ENCODE measurements at regions not wholly inside any gene's neighbourhood (a gene's known extent, or its start where the extent isn't known, plus 50 kb on each side); places are given as distances from the start of the nearest gene placed in this dataset.
A peak's percentile ranks its signal among the peaks of the same experiment; 100 is the strongest.

DNA sequence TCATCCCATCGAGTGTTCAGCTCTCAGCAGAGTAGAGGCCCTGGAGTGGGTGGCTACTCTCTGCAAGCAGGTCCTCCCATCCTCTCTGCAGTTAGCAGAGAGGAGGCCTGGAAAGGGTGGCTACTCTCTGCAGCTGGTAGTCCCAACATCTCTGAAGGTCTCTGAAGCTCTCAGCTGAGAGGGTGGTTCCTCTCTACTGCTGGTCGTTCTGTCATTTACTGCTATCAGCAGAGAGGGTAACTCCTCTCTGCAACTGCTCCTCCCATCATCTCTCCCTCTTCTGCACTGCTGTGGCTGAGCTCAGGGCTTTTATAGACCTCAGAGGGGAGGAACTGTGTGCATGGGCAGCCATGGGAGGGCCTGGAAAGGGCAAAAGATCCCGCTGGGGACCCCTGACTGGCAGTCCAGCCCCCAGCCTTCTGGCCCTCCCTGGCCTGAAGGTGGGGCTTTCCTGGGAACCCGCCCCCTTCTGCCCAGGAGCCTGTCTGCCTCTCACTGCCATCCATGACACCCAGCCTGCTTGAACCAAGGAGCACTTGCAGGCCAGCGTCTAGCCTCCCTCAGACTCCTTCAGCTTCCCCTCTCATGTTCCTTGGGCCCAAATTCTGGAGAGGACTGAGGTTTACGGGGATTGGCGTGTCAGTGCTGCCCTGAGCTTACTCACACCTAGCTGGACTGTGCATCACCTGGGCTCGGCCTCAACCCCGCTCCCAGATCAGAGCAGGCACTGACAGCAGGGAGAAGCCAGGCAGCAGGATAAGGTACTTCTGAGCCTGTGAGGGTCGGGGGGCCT is 898.3 kb upstream of the NEGR1 start:
- no peak overlapping the region for H3K27ac ChIP-seq (ENCODE audit: low read depth, low read length)
- H2AK5ac ChIP-seq (ENCODE audit: low read length) = no peak overlapping the region
- H3K4ac ChIP-seq (ENCODE audit: low read depth, low read length) = no peak overlapping the region
- H3K79me2 ChIP-seq (ENCODE audit: control insufficient read depth, insufficient read depth, low read length) = no peaks in the 10 kb centered on the region
- no peak overlapping the region for H3K56ac ChIP-seq (ENCODE audit: low read length)
- DNase-seq = no peak
- no peak overlapping the region for H3K4me2 ChIP-seq (ENCODE audit: low read length)
- no peak overlapping the region for H4K5ac ChIP-seq (ENCODE audit: low read length)
- H3K27me3 ChIP-seq (ENCODE audit: insufficient read depth, low read length, poor library complexity) = no peaks in the 10 kb centered on the region
- no peak overlapping the region for H3K9ac ChIP-seq (ENCODE audit: low read length)
- no peak overlapping the region for H3K23ac ChIP-seq (ENCODE audit: low read length)
- H3K79me1 ChIP-seq (ENCODE audit: low read length) = no peaks in the 10 kb centered on the region
- no CpG with 5 or more reads among the region's 10 CpGs for WGBS (ENCODE audit: extremely low coverage, insufficient coverage, low lambda C conversion rate)
- H3K36me3 ChIP-seq (ENCODE audit: control insufficient read depth, insufficient read depth, low read length) = no peaks in the 10 kb centered on the region
- no peak overlapping the region for H4K8ac ChIP-seq (ENCODE audit: low read depth, low read length)
- H2BK120ac ChIP-seq (ENCODE audit: low read depth, low read length) = no peak overlapping the region
- no peak overlapping the region for H3K18ac ChIP-seq (ENCODE audit: low read length)
- no peak overlapping the region for H2BK15ac ChIP-seq (replicated peaks; ENCODE audit: low read depth)
- no peak overlapping the region for H3K4me3 ChIP-seq (ENCODE audit: low read length)
- H2BK5ac ChIP-seq (ENCODE audit: low read length) = no peak overlapping the region
- H3K4me1 ChIP-seq (ENCODE audit: control insufficient read depth, low read depth, low read length) = no peaks in the 10 kb centered on the region

- Histone ChIP-seq H4K5ac (ENCODE audit: low read length) (no peak overlapping the region), H3K9ac (ENCODE audit: low read length) (no peak overlapping the region), H3K4me1 (ENCODE audit: control insufficient read depth, low read depth, low read length) (no peaks in the 10 kb centered on the region), H2BK120ac (ENCODE audit: low read depth, low read length) (no peak overlapping the region), H3K79me1 (ENCODE audit: low read length) (no peaks in the 10 kb centered on the region), H3K56ac (ENCODE audit: low read length) (no peak overlapping the region), H3K4me2 (ENCODE audit: low read length) (no peak overlapping the region), H3K23ac (ENCODE audit: low read length) (no peak overlapping the region), H3K36me3 (ENCODE audit: control insufficient read depth, insufficient read depth, low read length) (no peaks in the 10 kb centered on the region), H2BK5ac (ENCODE audit: low read length) (no peak overlapping the region), H2BK15ac (replicated peaks; ENCODE audit: low read depth) (no peak overlapping the region), H3K4me3 (ENCODE audit: low read length) (no peak overlapping the region), H3K27ac (ENCODE audit: low read depth, low read length) (no peak overlapping the region), H3K79me2 (ENCODE audit: control insufficient read depth, insufficient read depth, low read length) (no peaks in the 10 kb centered on the region), H4K8ac (ENCODE audit: low read depth, low read length) (no peak overlapping the region), H3K27me3 (ENCODE audit: insufficient read depth, low read length, poor library complexity) (no peaks in the 10 kb centered on the region), H3K18ac (ENCODE audit: low read length) (no peak overlapping the region), H2AK5ac (ENCODE audit: low read length) (no peak overlapping the region), H3K4ac (ENCODE audit: low read depth, low read length) (no peak overlapping the region)
- peak; percentile 56 for DNase-seq
- whole genome bisulfite sequencing (ENCODE audit: extremely low coverage, insufficient coverage, low lambda C conversion rate) = no CpG with 5 or more reads among the region's 2 CpGs
Measured at GRCh38 chr1:73176902-73177301, 894.6 kb upstream of the NEGR1 start.

GRCh38 chr1:73167009-73167657 is 884.8 kb upstream of the NEGR1 start:
- no CpG with 5 or more reads among the region's 2 CpGs for WGBS (ENCODE audit: extremely low coverage, insufficient coverage, low lambda C conversion rate)
- no peaks in the 10 kb centered on the region for H3K79me2 ChIP-seq (ENCODE audit: control insufficient read depth, insufficient read depth, low read length)
- H3K18ac ChIP-seq (ENCODE audit: low read length) = no peak overlapping the region
- no peak overlapping the region for H3K4me2 ChIP-seq (ENCODE audit: low read length)
- H3K4me3 ChIP-seq (ENCODE audit: low read length) = no peak overlapping the region
- no peaks in the 10 kb centered on the region for H3K36me3 ChIP-seq (ENCODE audit: control insufficient read depth, insufficient read depth, low read length)
- no peak for DNase-seq
- H4K5ac ChIP-seq (ENCODE audit: low read length) = no peak overlapping the region
- H3K27me3 ChIP-seq (ENCODE audit: insufficient read depth, low read length, poor library complexity) = no peaks in the 10 kb centered on the region
- H2BK120ac ChIP-seq (ENCODE audit: low read depth, low read length) = no peak overlapping the region
- no peak overlapping the region for H3K9ac ChIP-seq (ENCODE audit: low read length)
- no peaks in the 10 kb centered on the region for H3K4me1 ChIP-seq (ENCODE audit: control insufficient read depth, low read depth, low read length)
- H2BK5ac ChIP-seq (ENCODE audit: low read length) = no peak overlapping the region
- no peak overlapping the region for H2AK5ac ChIP-seq (ENCODE audit: low read length)
- no peak overlapping the region for H3K27ac ChIP-seq (ENCODE audit: low read depth, low read length)
- no peak overlapping the region for H4K8ac ChIP-seq (ENCODE audit: low read depth, low read length)
- no peaks in the 10 kb centered on the region for H3K79me1 ChIP-seq (ENCODE audit: low read length)
- no peak overlapping the region for H3K56ac ChIP-seq (ENCODE audit: low read length)
- H2BK15ac ChIP-seq (replicated peaks; ENCODE audit: low read depth) = no peak overlapping the region
- H3K4ac ChIP-seq (ENCODE audit: low read depth, low read length) = no peak overlapping the region
- no peak overlapping the region for H3K23ac ChIP-seq (ENCODE audit: low read length)

- Histone ChIP-seq H4K5ac (ENCODE audit: low read length) (no peak overlapping the region), H3K56ac (ENCODE audit: low read length) (no peak overlapping the region), H3K4ac (ENCODE audit: low read depth, low read length) (no peak overlapping the region), H4K8ac (ENCODE audit: low read depth, low read length) (no peak overlapping the region), H3K4me3 (ENCODE audit: low read length) (no peak overlapping the region), H3K18ac (ENCODE audit: low read length) (no peak overlapping the region), H2BK5ac (ENCODE audit: low read length) (no peak overlapping the region), H2AK5ac (ENCODE audit: low read length) (no peak overlapping the region), H2BK120ac (ENCODE audit: low read depth, low read length) (no peak overlapping the region), H3K4me1 (ENCODE audit: control insufficient read depth, low read depth, low read length) (no peaks in the 10 kb centered on the region), H3K79me1 (ENCODE audit: low read length) (no peaks in the 10 kb centered on the region), H3K27ac (ENCODE audit: low read depth, low read length) (no peak overlapping the region), H3K79me2 (ENCODE audit: control insufficient read depth, insufficient read depth, low read length) (no peaks in the 10 kb centered on the region), H3K23ac (ENCODE audit: low read length) (no peak overlapping the region), H3K4me2 (ENCODE audit: low read length) (no peak overlapping the region), H3K9ac (ENCODE audit: low read length) (no peak overlapping the region), H3K27me3 (ENCODE audit: insufficient read depth, low read length, poor library complexity) (no peaks in the 10 kb centered on the region), H3K36me3 (ENCODE audit: control insufficient read depth, insufficient read depth, low read length) (no peaks in the 10 kb centered on the region), H2BK15ac (replicated peaks; ENCODE audit: low read depth) (no peak overlapping the region)
- WGBS (ENCODE audit: extremely low coverage, insufficient coverage, low lambda C conversion rate) = no CpG with 5 or more reads among the region's 5 CpGs
- DNase-seq = no peak
Measured at GRCh38 chr1:73162564-73162963, 880.2 kb upstream of the NEGR1 start.

DNA sequence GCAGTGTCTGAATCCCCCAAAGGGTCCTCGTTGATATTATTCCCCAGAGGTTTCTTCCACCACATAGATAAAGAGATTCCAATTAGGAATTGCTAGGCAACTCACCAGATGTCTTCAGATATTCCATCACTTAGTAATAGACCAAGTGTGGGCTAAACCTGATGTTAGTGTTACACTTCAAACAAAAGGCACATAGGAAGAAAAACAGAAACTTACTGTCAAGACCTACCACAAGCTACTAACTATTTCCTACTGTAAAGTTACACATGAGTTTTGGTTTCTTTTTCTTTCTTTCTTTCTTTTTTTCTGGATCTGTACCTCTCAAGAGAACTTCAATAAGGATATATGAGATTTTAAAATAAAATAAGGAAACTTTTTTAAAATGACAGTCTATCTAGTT is 879.1 kb upstream of the NEGR1 start:
- H3K18ac ChIP-seq (ENCODE audit: low read length) = no peak overlapping the region
- no peak overlapping the region for H2BK5ac ChIP-seq (ENCODE audit: low read length)
- no peak overlapping the region for H2AK5ac ChIP-seq (ENCODE audit: low read length)
- no peaks in the 10 kb centered on the region for H3K4me1 ChIP-seq (ENCODE audit: control insufficient read depth, low read depth, low read length)
- H3K27me3 ChIP-seq (ENCODE audit: insufficient read depth, low read length, poor library complexity) = no peaks in the 10 kb centered on the region
- no peaks in the 10 kb centered on the region for H3K79me1 ChIP-seq (ENCODE audit: low read length)
- no peak overlapping the region for H3K4me2 ChIP-seq (ENCODE audit: low read length)
- no peak overlapping the region for H3K9ac ChIP-seq (ENCODE audit: low read length)
- no peak for DNase-seq
- H2BK15ac ChIP-seq (replicated peaks; ENCODE audit: low read depth) = no peak overlapping the region
- H3K27ac ChIP-seq (ENCODE audit: low read depth, low read length) = no peak overlapping the region
- H4K8ac ChIP-seq (ENCODE audit: low read depth, low read length) = no peak overlapping the region
- no peak overlapping the region for H3K4me3 ChIP-seq (ENCODE audit: low read length)
- no peak overlapping the region for H3K23ac ChIP-seq (ENCODE audit: low read length)
- H2BK120ac ChIP-seq (ENCODE audit: low read depth, low read length) = no peak overlapping the region
- no peak overlapping the region for H3K56ac ChIP-seq (ENCODE audit: low read length)
- no CpG with 5 or more reads among the region's 1 CpG for WGBS (ENCODE audit: extremely low coverage, insufficient coverage, low lambda C conversion rate)
- no peak overlapping the region for H4K5ac ChIP-seq (ENCODE audit: low read length)
- H3K79me2 ChIP-seq (ENCODE audit: control insufficient read depth, insufficient read depth, low read length) = no peaks in the 10 kb centered on the region
- H3K4ac ChIP-seq (ENCODE audit: low read depth, low read length) = no peak overlapping the region
- H3K36me3 ChIP-seq (ENCODE audit: control insufficient read depth, insufficient read depth, low read length) = no peaks in the 10 kb centered on the region

Measured in mesendoderm (in vitro differentiated cells).